RWPE1 (cell line): ENCODE measurements at regions not wholly inside any gene's neighbourhood (a gene's known extent, or its start where the extent isn't known, plus 50 kb on each side); places are given as distances from the start of the nearest gene placed in this dataset.

Source experiments
- CTCF ChIA-PET: fragments of 350-600 bp; sonication (Branson Sonifier 250); formaldehyde crosslinking; extraction: SDS; loops from one replicate; lab custom pipeline; 2021; lab: Yijun Ruan, JAX
- POLR2A ChIA-PET: fragments of 400-600 bp; formaldehyde crosslinking; extraction: SDS; loops from one replicate; lab custom pipeline; 2020; ENCODE audit warnings: antibody characterized with exemption; ENCODE audit not compliant: low non-redundant PET; lab: Yijun Ruan, JAX
- DNase-seq: peaks from one replicate; pipeline ENCODE4 v3.0.0; 2012; ENCODE audit warnings: low spot score
- H3K27ac ChIP-seq: fragments of 450-650 bp; 2 replicates; pipeline ENCODE4 v1.5.1; 2017
- CTCF ChIP-seq: fragments of 450-650 bp; conservative IDR thresholded peaks from 2 replicates; pipeline ENCODE4 v1.5.1; 2017; ENCODE audit warnings: low read depth, mild to moderate bottlenecking

- no peak for TF ChIP-seq CTCF
- DNase-seq: no peak
- CTCF ChIA-PET: no interaction called here
- POLR2A ChIA-PET: no interaction called here
- no peak overlapping the region for H3K27ac ChIP-seq
Observed at GRCh38 chr5:110366716-110367115, 359.8 kb downstream of the TMEM232 start.
